ENCODE measurements at regions not wholly inside any gene's neighbourhood (a gene's known extent, or its start where the extent isn't known, plus 50 kb on each side); places are given as distances from the start of the nearest gene placed in this dataset.

GRCh38 chr4:66959207-66959606, 586.1 kb downstream of the CENPC start:
- BruUV-seq (replicated peaks) = no TSS peak
- no peaks in the 10 kb centered on the region for H3K4me1 ChIP-seq (ENCODE audit: insufficient read depth, low read length, poor library complexity, severe bottlenecking)
- H3K36me3 ChIP-seq (ENCODE audit: insufficient read depth, low read length, poor library complexity, severe bottlenecking) = no peaks in the 10 kb centered on the region
- POLR2A ChIA-PET (ENCODE audit: low non-redundant PET) = no interaction called here
- TF ChIP-seq, protein P1, sequence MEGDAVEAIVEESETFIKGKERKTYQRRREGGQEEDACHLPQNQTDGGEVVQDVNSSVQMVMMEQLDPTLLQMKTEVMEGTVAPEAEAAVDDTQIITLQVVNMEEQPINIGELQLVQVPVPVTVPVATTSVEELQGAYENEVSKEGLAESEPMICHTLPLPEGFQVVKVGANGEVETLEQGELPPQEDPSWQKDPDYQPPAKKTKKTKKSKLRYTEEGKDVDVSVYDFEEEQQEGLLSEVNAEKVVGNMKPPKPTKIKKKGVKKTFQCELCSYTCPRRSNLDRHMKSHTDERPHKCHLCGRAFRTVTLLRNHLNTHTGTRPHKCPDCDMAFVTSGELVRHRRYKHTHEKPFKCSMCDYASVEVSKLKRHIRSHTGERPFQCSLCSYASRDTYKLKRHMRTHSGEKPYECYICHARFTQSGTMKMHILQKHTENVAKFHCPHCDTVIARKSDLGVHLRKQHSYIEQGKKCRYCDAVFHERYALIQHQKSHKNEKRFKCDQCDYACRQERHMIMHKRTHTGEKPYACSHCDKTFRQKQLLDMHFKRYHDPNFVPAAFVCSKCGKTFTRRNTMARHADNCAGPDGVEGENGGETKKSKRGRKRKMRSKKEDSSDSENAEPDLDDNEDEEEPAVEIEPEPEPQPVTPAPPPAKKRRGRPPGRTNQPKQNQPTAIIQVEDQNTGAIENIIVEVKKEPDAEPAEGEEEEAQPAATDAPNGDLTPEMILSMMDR (conservative IDR thresholded peaks at IDR 0.05; ENCODE audit: low read depth, low read length) = no peak
- no peak for TF ChIP-seq EZH2 (IDR thresholded peaks at IDR 0.05; ENCODE audit: borderline replicate concordance, low read depth, low read length, poor library complexity, severe bottlenecking)
- no peak overlapping the region for H3K27ac ChIP-seq (ENCODE audit: low read depth, low read length, poor library complexity, severe bottlenecking)
- DNase-seq (ENCODE audit: low spot score) = no peak
- no peaks in the 10 kb centered on the region for H3K9me3 ChIP-seq (ENCODE audit: low read depth, low read length, poor library complexity, severe bottlenecking)
- H3K4me3 ChIP-seq (ENCODE audit: low read depth, low read length, poor library complexity, severe bottlenecking) = no peak overlapping the region
- CTCF ChIA-PET = no interaction called here
- intact Hi-C loops (cut with micrococcal nuclease; ENCODE audit: unreplicated experiment) = no loop called here
- no peaks in the 10 kb centered on the region for H3K27me3 ChIP-seq (replicated peaks; ENCODE audit: insufficient read depth, low read depth, low read length, poor library complexity)

GRCh38 chr4:66956852-66957251, 588.5 kb downstream of the CENPC start:
- CTCF ChIA-PET = no interaction called here
- H3K4me1 ChIP-seq (ENCODE audit: insufficient read depth, low read length, poor library complexity, severe bottlenecking) = no peaks in the 10 kb centered on the region
- no peaks in the 10 kb centered on the region for H3K9me3 ChIP-seq (ENCODE audit: low read depth, low read length, poor library complexity, severe bottlenecking)
- POLR2A ChIA-PET (ENCODE audit: low non-redundant PET) = no interaction called here
- intact Hi-C loops (cut with micrococcal nuclease; ENCODE audit: unreplicated experiment) = no loop called here
- DNase-seq (ENCODE audit: low spot score) = no peak
- no peak for TF ChIP-seq EZH2 (IDR thresholded peaks at IDR 0.05; ENCODE audit: borderline replicate concordance, low read depth, low read length, poor library complexity, severe bottlenecking)
- TF ChIP-seq, protein P1 (conservative IDR thresholded peaks at IDR 0.05; ENCODE audit: low read depth, low read length) = no peak
- H3K27me3 ChIP-seq (replicated peaks; ENCODE audit: insufficient read depth, low read depth, low read length, poor library complexity) = no peaks in the 10 kb centered on the region
- H3K36me3 ChIP-seq (ENCODE audit: insufficient read depth, low read length, poor library complexity, severe bottlenecking) = no peaks in the 10 kb centered on the region
- no peak overlapping the region for H3K4me3 ChIP-seq (ENCODE audit: low read depth, low read length, poor library complexity, severe bottlenecking)
- no peak overlapping the region for H3K27ac ChIP-seq (ENCODE audit: low read depth, low read length, poor library complexity, severe bottlenecking)
- BruUV-seq (replicated peaks) = no TSS peak

DNA sequence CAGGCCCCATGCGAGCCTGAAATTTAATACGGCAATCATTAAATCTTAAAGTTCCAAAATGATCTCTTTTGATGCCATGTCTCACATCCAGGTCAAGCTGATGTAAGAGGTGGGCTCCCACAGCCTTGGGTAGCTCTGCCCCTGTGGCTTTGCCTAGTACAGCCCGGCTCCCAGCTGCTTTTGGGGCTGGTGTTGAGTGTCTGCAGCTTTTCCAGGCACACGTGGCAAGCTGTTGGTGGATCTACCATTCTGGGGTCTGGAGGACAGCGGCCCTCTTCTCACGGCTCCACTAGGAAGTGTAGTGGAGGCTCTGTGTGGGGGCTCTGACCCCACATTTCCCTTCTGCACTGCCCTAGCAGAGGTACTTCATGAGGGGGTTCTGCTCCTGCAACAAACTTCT, 588.9 kb downstream of the CENPC start:
- TF ChIP-seq EZH2 (IDR thresholded peaks at IDR 0.05; ENCODE audit: borderline replicate concordance, low read depth, low read length, poor library complexity, severe bottlenecking) = no peak
- TF ChIP-seq, protein P1 (conservative IDR thresholded peaks at IDR 0.05; ENCODE audit: low read depth, low read length) = no peak
- Histone ChIP-seq H3K4me3 (ENCODE audit: low read depth, low read length, poor library complexity, severe bottlenecking) (no peak overlapping the region), H3K4me1 (ENCODE audit: insufficient read depth, low read length, poor library complexity, severe bottlenecking) (no peaks in the 10 kb centered on the region), H3K27ac (ENCODE audit: low read depth, low read length, poor library complexity, severe bottlenecking) (no peak overlapping the region), H3K27me3 (replicated peaks; ENCODE audit: insufficient read depth, low read depth, low read length, poor library complexity) (no peaks in the 10 kb centered on the region), H3K36me3 (ENCODE audit: insufficient read depth, low read length, poor library complexity, severe bottlenecking) (no peaks in the 10 kb centered on the region), H3K9me3 (ENCODE audit: low read depth, low read length, poor library complexity, severe bottlenecking) (no peaks in the 10 kb centered on the region)
- intact Hi-C loops (cut with micrococcal nuclease; ENCODE audit: unreplicated experiment) = no loop called here
- CTCF ChIA-PET = no interaction called here
- DNase-seq (ENCODE audit: low spot score) = no peak
- BruUV-seq (replicated peaks) = no TSS peak
- POLR2A ChIA-PET (ENCODE audit: low non-redundant PET) = no interaction called here
